Hepatocyte (in vitro differentiated cells): ENCODE measurements at regions not wholly inside any gene's neighbourhood (a gene's known extent, or its start where the extent isn't known, plus 50 kb on each side); places are given as distances from the start of the nearest gene placed in this dataset.

ENCODE experiments used
- DNase-seq: peaks from one replicate; pipeline ENCODE4 v3.0.0-alpha.2; 2016; ENCODE audit warnings: low spot score
- H2AFZ ChIP-seq: fragments of 200-600 bp; sonication (generic); 2 replicates; pipeline ENCODE4 v1.6.0; 2016; ENCODE audit warnings: antibody characterized with exemption, mild to moderate bottlenecking
- H3K27ac ChIP-seq: fragments of 200-600 bp; sonication (generic); 2 replicates; pipeline ENCODE4 v1.5.1; 2016; ENCODE audit warnings: mild to moderate bottlenecking
- H3K27me3 ChIP-seq: fragments of 200-600 bp; sonication (generic); 2 replicates; pipeline ENCODE4 v1.6.1; 2016
- H3K36me3 ChIP-seq: fragments of 200-600 bp; sonication (generic); replicated peaks from 2 replicates; pipeline ENCODE4 v1.5.1; 2016; ENCODE audit warnings: low read depth; ENCODE audit not compliant: insufficient read depth
- H3K4me1 ChIP-seq: fragments of 200-600 bp; sonication (generic); 2 replicates; pipeline ENCODE4 v1.5.1; 2016; ENCODE audit warnings: mild to moderate bottlenecking, moderate library complexity; ENCODE audit not compliant: insufficient read depth
- H3K4me2 ChIP-seq: fragments of 200-600 bp; sonication (generic); 2 replicates; pipeline ENCODE4 v1.6.0; 2016
- H3K4me3 ChIP-seq: fragments of 200-600 bp; sonication (generic); 2 replicates; pipeline ENCODE4 v1.5.1; 2016; ENCODE audit warnings: mild to moderate bottlenecking
- H3K79me2 ChIP-seq: fragments of 200-600 bp; sonication (generic); 2 replicates; pipeline ENCODE4 v1.6.0; 2017; ENCODE audit warnings: mild to moderate bottlenecking
- H3K9me2 ChIP-seq: fragments of 200-600 bp; sonication (generic); replicated peaks from 2 replicates; pipeline ENCODE4 v1.6.0; 2017; ENCODE audit warnings: mild to moderate bottlenecking; ENCODE audit not compliant: insufficient read depth
- H3K9me3 ChIP-seq: fragments of 200-600 bp; sonication (generic); 2 replicates; pipeline ENCODE4 v1.5.1; 2016; ENCODE audit warnings: low read depth, mild to moderate bottlenecking
- H4K20me1 ChIP-seq: fragments of 200-600 bp; sonication (generic); 2 replicates; pipeline ENCODE4 v1.6.0; 2016; ENCODE audit warnings: mild to moderate bottlenecking; ENCODE audit not compliant: insufficient read depth, poor library complexity, severe bottlenecking
- CTCF ChIP-seq: fragments of 200-600 bp; sonication (generic); IDR thresholded peaks from 2 replicates; pipeline ENCODE4 v1.5.1; 2016; ENCODE audit warnings: antibody characterized with exemption, mild to moderate bottlenecking; ENCODE audit not compliant: poor library complexity
- EZH2 ChIP-seq: fragments of 200-600 bp; sonication (generic); IDR thresholded peaks from 2 replicates; pipeline ENCODE4 v1.6.1; 2016; ENCODE audit warnings: antibody characterized with exemption, mild to moderate bottlenecking, borderline replicate concordance
- EZH2phosphoT487 ChIP-seq: fragments of 200-600 bp; sonication (generic); IDR thresholded peaks from one replicate; pipeline ENCODE4 v1.6.1; 2018; ENCODE audit warnings: antibody characterized with exemption, mild to moderate bottlenecking, low read depth, moderate library complexity; ENCODE audit not compliant: unreplicated experiment, severe bottlenecking
- WGBS: methylation state at CpG from one replicate; pipeline ENCODE4 v1.1.6; 2016; ENCODE audit warnings: low lambda C conversion rate; ENCODE audit errors: missing lambda C conversion rate; 5-methylcytosine and 5-hydroxymethylcytosine counted together

DNA sequence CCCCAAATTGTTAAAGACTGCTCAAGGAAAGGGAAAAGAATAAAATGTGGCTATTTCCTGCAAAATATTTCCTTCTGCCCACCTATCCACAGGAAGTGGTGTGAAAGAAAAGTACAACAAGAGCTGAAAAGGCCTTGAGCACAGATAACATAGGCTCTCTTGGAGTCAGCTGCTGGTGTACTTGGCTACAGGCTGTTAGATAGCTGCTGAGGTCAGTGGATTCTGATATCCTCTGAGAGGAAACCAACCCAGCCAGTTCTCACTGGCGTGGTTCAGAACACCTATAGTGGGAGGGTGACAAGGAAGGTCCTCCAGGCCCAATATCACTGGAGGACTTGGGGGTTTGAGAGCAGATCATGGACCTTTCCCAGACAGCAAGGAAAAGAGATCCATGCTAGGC, 124.4 kb upstream of the GAP43 start:
- no peak overlapping the region for H3K27ac ChIP-seq
- H3K9me2 ChIP-seq, result no peaks in the 10 kb centered on the region
- WGBS, result 74% methylated on average over 1 of the region's 1 CpG
- no peak for DNase-seq
- H3K4me3 ChIP-seq, result no peak overlapping the region
- no peak overlapping the region for H2AFZ ChIP-seq
- H3K4me2 ChIP-seq, result no peak overlapping the region
- H3K36me3 ChIP-seq, result no peaks in the 10 kb centered on the region
- no peaks in the 10 kb centered on the region for H4K20me1 ChIP-seq
- TF ChIP-seq CTCF, result no peak
- no peaks in the 10 kb centered on the region for H3K4me1 ChIP-seq
- no peaks in the 10 kb centered on the region for H3K27me3 ChIP-seq
- no peaks in the 10 kb centered on the region for H3K79me2 ChIP-seq
- H3K9me3 ChIP-seq, result no peaks in the 10 kb centered on the region

DNA sequence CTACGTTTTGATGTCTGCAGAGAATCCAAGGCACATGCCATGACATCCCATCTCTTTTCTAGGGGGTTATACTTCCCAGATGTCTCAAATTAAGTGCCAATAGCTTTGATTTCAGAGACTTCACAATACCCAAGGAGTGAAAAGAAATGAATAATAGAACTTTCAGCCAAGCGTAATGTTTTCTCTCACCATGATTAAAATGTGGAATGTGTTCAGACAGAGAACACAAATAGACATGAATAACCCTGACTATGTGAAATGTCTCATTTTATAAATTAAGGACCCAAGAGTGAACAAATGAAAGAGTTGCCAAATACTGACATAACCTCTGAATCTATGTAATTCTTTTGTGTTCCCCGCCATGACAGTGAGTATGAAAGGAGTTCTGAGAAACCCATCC, 123.6 kb upstream of the GAP43 start:
- DNase-seq, result no peak
- Histone ChIP-seq H3K36me3 (no peaks in the 10 kb centered on the region), H3K27me3 (no peaks in the 10 kb centered on the region), H3K27ac (no peak overlapping the region), H3K4me3 (no peak overlapping the region), H2AFZ (no peak overlapping the region), H3K4me2 (no peak overlapping the region), H3K4me1 (no peaks in the 10 kb centered on the region), H3K79me2 (no peaks in the 10 kb centered on the region), H4K20me1 (no peaks in the 10 kb centered on the region), H3K9me3 (no peaks in the 10 kb centered on the region), H3K9me2 (no peaks in the 10 kb centered on the region)
- 94% methylated on average over 3 of the region's 3 CpGs for WGBS
- no peak for TF ChIP-seq EZH2
- TF ChIP-seq EZH2phosphoT487, result no peak
- TF ChIP-seq CTCF, result no peak

GRCh38 chr3:115500795-115501194, 122.5 kb upstream of the GAP43 start:
- WGBS, result 30% methylated on average over 2 of the region's 2 CpGs
- Histone ChIP-seq H3K9me3 (no peaks in the 10 kb centered on the region), H3K4me2 (no peak overlapping the region), H3K4me1 (no peaks in the 10 kb centered on the region), H4K20me1 (no peaks in the 10 kb centered on the region), H3K36me3 (no peaks in the 10 kb centered on the region), H3K79me2 (no peaks in the 10 kb centered on the region), H3K9me2 (no peaks in the 10 kb centered on the region), H2AFZ (no peak overlapping the region), H3K4me3 (no peak overlapping the region), H3K27ac (no peak overlapping the region), H3K27me3 (no peaks in the 10 kb centered on the region)
- no peak for DNase-seq
- no peak for TF ChIP-seq CTCF
- no peak for TF ChIP-seq EZH2
- no peak for TF ChIP-seq EZH2phosphoT487

DNA sequence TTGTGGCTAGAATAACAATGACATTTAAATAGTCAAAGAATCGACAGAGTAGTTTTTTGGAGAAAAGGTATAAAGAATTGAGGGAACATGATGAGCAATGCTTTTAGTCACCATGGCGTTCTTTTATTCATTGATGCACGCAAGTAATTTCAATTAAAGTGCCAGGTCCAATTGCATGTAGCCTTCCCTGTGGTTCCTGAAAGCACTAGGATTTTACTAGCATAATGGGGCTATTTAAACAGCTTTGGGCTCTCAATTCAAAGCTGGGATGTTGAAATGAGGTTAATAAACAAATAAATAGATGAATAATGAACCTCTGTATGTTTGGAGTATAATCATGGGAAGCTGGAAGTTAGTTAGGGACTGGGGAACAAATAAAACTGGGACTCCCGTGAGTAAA, 121.2 kb upstream of the GAP43 start:
- Histone ChIP-seq H2AFZ (no peak overlapping the region), H3K9me2 (no peaks in the 10 kb centered on the region), H3K27me3 (no peaks in the 10 kb centered on the region), H3K4me3 (no peak overlapping the region), H3K79me2 (no peaks in the 10 kb centered on the region), H3K4me1 (no peaks in the 10 kb centered on the region), H3K27ac (no peak overlapping the region), H3K36me3 (no peaks in the 10 kb centered on the region), H3K9me3 (no peaks in the 10 kb centered on the region), H4K20me1 (no peaks in the 10 kb centered on the region), H3K4me2 (no peak overlapping the region)
- TF ChIP-seq EZH2phosphoT487 (no peak), EZH2 (no peak), CTCF (no peak)
- no peak for DNase-seq
- 86% methylated on average over 4 of the region's 4 CpGs for WGBS
